ENCODE measurements at regions not wholly inside any gene's neighbourhood (a gene's known extent, or its start where the extent isn't known, plus 50 kb on each side); places are given as distances from the start of the nearest gene placed in this dataset.

DNA sequence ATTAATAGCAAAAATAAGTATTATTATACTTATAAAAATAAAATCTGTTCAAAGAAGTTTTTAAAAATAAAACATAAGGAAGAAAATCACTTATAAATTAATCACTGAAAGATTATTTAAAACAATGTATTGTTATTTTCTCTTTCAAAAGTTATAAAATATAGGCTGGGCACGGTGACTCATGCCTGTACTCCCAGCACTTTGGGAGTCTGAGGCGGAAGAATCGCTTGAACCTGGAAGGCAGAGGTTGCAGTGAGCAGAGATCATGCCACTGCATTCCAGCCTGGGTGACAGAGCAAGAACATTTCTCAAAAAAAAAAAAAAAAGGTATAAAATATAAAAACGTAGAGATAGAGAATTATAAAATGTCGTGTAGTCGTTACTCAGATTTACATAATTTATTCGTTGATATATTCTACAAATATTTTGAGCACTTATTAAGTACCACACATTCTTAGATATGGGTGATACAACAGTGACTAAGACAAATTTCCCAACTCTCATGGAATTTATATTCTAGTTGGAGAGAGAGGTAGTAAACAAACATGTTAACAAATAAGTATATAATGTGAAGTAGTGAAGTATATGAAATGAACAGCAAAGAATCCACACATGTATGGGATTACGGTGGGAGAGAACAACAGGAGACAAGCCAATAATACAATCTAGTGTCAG is 1030.0 kb downstream of the SORCS1 start:
- FAIRE-seq (no peak), DNase-seq (ENCODE audit: insufficient read length, low spot score) (no peak)
- no peak for TF ChIP-seq POLR2A (IDR thresholded peaks at IDR 0.05; ENCODE audit: low read depth, low read length)

- FAIRE-seq, result no peak
- TF ChIP-seq POLR2A (IDR thresholded peaks at IDR 0.05; ENCODE audit: low read depth, low read length), result no peak
- DNase-seq (ENCODE audit: insufficient read length, low spot score), result no peak
These were observed 1031.1 kb downstream of the SORCS1 start for GRCh38 chr10:106133451-106133850.

GRCh38 chr10:106132956-106133355 is 1031.5 kb downstream of the SORCS1 start:
- no peak for DNase-seq (ENCODE audit: insufficient read length, low spot score)
- FAIRE-seq, result no peak
- TF ChIP-seq POLR2A (IDR thresholded peaks at IDR 0.05; ENCODE audit: low read depth, low read length), result no peak

DNA sequence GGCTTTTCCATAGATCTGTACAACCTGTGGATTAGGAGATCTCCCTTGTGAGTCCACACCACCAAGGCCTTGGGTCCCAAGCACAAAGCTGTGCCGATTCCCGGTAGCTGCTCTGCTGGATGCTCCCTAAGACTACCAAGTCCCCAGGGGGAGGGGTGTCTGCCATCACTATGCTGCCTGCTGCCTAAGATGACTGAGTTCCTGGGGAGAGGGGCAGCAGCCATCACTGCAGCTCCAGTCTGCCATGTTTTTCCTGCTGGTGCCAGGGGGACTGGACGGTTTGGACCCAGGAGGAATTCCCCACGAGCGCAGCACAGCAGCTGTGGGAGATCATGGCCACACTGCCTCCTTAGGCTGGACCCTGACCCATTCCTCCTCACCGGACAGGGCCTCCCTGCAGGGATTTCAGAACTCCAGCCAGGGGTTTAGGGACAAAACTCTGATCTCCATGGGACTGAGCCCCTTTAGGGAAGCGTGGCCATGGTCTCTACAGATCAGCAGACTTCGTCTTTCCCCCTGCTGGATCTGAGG is 1049.8 kb downstream of the SORCS1 start:
- FAIRE-seq, result no peak
- TF ChIP-seq POLR2A (IDR thresholded peaks at IDR 0.05; ENCODE audit: low read depth, low read length), result no peak
- DNase-seq (ENCODE audit: insufficient read length, low spot score), result no peak

DNA sequence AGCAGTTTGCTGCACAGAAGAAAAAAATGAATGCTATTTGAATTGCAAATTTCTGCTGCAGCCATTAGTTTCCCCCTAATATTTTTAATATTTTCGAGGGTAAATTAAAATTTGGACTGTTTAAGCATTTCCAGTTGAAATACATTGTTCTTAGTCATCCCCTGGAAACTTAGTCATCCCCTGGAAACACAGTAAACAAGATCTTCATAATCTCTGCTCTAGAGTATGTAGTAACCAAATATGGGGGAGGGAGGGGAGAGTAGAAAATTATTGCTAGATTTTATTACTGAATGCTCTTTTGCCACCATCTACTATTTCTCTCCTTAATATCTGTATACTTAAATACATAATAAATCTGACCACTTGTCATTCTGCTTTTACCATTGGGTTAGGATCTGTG is 1053.3 kb downstream of the SORCS1 start:
- no peak for DNase-seq (ENCODE audit: insufficient read length, low spot score)
- no peak for FAIRE-seq
- no peak for TF ChIP-seq POLR2A (IDR thresholded peaks at IDR 0.05; ENCODE audit: low read depth, low read length)

- DNase-seq (ENCODE audit: insufficient read length, low spot score) (no peak), FAIRE-seq (no peak)
- no peak for TF ChIP-seq POLR2A (IDR thresholded peaks at IDR 0.05; ENCODE audit: low read depth, low read length)
These were observed 1056.8 kb downstream of the SORCS1 start for GRCh38 chr10:106107706-106108105.

DNA sequence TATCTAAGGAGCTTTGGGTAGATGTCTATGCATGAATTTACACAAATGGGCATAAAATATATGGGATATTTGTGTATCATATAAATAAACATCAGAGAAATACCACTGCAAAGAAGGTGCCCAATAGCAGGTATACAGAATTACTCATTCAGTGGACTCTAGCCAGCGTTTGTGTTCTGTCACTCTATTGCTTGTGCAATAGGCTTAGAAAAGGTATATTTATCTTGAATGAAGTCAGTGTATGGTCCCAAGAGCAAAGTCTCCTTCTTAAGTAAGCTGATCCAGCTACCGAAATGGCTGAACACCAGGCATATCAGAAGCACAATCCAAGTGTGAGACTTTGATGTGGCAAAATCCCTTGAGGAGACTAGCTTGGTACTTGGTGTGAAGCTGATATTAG is 1058.4 kb downstream of the SORCS1 start:
- DNase-seq (ENCODE audit: insufficient read length, low spot score), result no peak
- TF ChIP-seq POLR2A (IDR thresholded peaks at IDR 0.05; ENCODE audit: low read depth, low read length), result no peak
- no peak for FAIRE-seq

- DNase-seq (ENCODE audit: insufficient read length, low spot score) (no peak), FAIRE-seq (no peak)
- no peak for TF ChIP-seq POLR2A (IDR thresholded peaks at IDR 0.05; ENCODE audit: low read depth, low read length)
These were observed 1074.7 kb downstream of the SORCS1 start for GRCh38 chr10:106089855-106090254.

GRCh38 chr10:106086391-106086790 is 1078.1 kb downstream of the SORCS1 start:
- no peak for DNase-seq (ENCODE audit: insufficient read length, low spot score)
- no peak for TF ChIP-seq POLR2A (IDR thresholded peaks at IDR 0.05; ENCODE audit: low read depth, low read length)
- FAIRE-seq, result no peak

GRCh38 chr10:106083572-106083971 is 1080.9 kb downstream of the SORCS1 start:
- no peak for TF ChIP-seq POLR2A (IDR thresholded peaks at IDR 0.05; ENCODE audit: low read depth, low read length)
- FAIRE-seq (no peak), DNase-seq (ENCODE audit: insufficient read length, low spot score) (no peak)

DNA sequence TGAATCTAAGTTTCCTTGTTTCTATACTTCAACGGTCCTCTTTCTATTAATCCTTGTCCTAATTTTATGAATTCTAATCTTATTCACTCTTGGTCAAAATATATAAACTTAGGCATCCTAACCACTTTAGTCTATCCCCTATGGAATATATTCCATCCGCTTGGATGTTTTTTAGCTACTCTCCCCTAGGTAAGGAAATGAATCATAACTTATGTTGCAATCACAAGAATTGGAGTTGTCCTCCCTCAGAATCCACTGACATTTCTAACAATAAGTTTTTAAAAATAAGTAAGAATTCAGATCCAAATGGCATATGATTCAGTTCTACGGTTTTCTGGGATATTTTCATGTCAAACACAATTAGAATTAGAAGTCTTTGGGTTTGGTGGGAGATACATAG is 1081.6 kb downstream of the SORCS1 start:
- no peak for DNase-seq (ENCODE audit: insufficient read length, low spot score)
- no peak for FAIRE-seq
- TF ChIP-seq POLR2A (IDR thresholded peaks at IDR 0.05; ENCODE audit: low read depth, low read length), result no peak

DNA sequence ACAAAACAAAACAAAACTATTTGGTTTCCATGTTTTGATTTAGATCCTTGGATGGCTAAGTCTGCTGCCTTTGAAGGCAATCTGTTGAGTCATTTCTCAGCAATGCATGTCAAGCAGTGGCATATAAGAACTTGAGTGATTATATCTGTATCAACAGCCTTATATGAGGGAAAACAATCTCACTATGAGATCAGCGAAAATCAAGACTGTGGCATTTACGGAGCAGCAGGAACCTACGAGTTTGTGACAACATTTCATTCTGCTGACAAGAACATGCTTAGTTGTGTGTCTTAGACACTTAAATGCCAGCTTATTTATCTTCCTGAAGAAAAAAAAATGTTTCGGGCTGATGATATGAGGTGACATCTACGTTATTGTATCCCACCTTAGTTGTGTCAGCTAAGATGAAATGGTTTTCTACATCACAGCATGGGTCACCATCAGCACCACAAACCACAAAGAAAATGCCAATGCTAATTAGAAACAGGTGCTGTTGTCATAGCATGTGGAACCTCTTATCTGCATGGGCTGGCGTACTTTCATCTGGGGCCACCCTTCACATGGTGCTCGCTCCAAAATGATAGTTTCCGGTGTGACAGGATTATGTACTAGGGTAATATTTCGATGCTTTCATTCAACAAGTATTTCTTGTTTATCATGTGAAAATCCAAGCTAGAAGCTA is 1085.5 kb downstream of the SORCS1 start:
- FAIRE-seq (no peak), DNase-seq (ENCODE audit: insufficient read length, low spot score) (no peak)
- no peak for TF ChIP-seq POLR2A (IDR thresholded peaks at IDR 0.05; ENCODE audit: low read depth, low read length)

- no peak for TF ChIP-seq POLR2A (IDR thresholded peaks at IDR 0.05; ENCODE audit: low read depth, low read length)
- no peak for FAIRE-seq
- DNase-seq (ENCODE audit: insufficient read length, low spot score), result no peak
These were observed 1088.0 kb downstream of the SORCS1 start for GRCh38 chr10:106076496-106076895.

DNA sequence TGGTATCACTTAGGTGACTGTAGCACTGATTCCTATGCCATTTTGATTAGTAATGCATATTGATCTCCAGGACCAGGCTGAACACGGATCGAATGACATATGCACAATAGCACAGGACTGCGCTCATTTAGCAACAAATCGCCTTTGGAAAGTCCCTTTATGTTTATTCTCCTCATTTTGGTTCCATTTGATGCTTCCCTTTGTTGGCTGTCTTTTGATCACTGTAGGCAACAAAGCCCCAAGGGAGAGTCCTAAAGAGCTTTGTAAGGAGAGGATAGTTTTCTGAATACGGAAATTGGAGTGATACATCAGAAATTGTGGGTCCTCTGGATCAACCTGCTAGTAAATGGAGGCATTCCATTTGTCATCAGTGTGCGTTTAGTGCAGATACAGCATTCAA is 1111.4 kb downstream of the SORCS1 start:
- FAIRE-seq, result no peak
- no peak for TF ChIP-seq POLR2A (IDR thresholded peaks at IDR 0.05; ENCODE audit: low read depth, low read length)
- DNase-seq (ENCODE audit: insufficient read length, low spot score), result no peak

- DNase-seq (ENCODE audit: insufficient read length, low spot score) (no peak), FAIRE-seq (no peak)
These were observed 1120.0 kb downstream of the SORCS1 start for GRCh38 chr10:106044503-106044902.

More at GRCh38 chr10:106044503-106044902, 1120.0 kb downstream of the SORCS1 start:
- no peak for TF ChIP-seq POLR2A (IDR thresholded peaks at IDR 0.05; ENCODE audit: low read depth, low read length)

All from H54 (cell line).